MCF 10A (cell line): ENCODE measurements at regions not wholly inside any gene's neighbourhood (a gene's known extent, or its start where the extent isn't known, plus 50 kb on each side); places are given as distances from the start of the nearest gene placed in this dataset.

Experiments
- BruUV-seq: library from RNA; stranded (reverse); fragments of 400-500 nt; replicated peaks from 2 replicates; lab custom pipeline; 2021; lab: Mats Ljungman, UMichigan
- CTCF ChIA-PET: fragments of 300-600 bp; sonication (Branson Sonifier 250); formaldehyde crosslinking; extraction: SDS; loops from one replicate; lab custom pipeline; 2021; ENCODE audit warnings: antibody characterized with exemption, inconsistent platforms; lab: Yijun Ruan, JAX
- POLR2A ChIA-PET: fragments of 300-600, 350-650 bp; sonication (Branson Sonifier 250); formaldehyde crosslinking; extraction: SDS; loops from one replicate; lab custom pipeline; 2020; ENCODE audit warnings: antibody characterized with exemption, inconsistent platforms; lab: Yijun Ruan, JAX
- DNase-seq: peaks from one replicate; pipeline ENCODE4 v3.0.0-alpha.2; 2018; ENCODE audit not compliant: unreplicated experiment
- H3K27ac Mint-ChIP-seq: one replicate; pipeline ENCODE4 v1.8.0; 2022; ENCODE audit warnings: mild to moderate bottlenecking, low read depth, mixed read lengths; ENCODE audit not compliant: unreplicated experiment
- H3K27me3 Mint-ChIP-seq: one replicate; pipeline ENCODE4 v1.8.0; 2022; ENCODE audit warnings: mixed read lengths; ENCODE audit not compliant: insufficient read depth, unreplicated experiment
- H3K36me3 Mint-ChIP-seq: one replicate; pipeline ENCODE4 v1.8.0; 2022; ENCODE audit warnings: mild to moderate bottlenecking, moderate library complexity, mixed read lengths; ENCODE audit not compliant: insufficient read depth, unreplicated experiment
- H3K4me1 Mint-ChIP-seq: one replicate; pipeline ENCODE4 v1.8.0; 2022; ENCODE audit warnings: mixed read lengths; ENCODE audit not compliant: insufficient read depth, unreplicated experiment
- H3K4me3 Mint-ChIP-seq: one replicate; pipeline ENCODE4 v1.8.0; 2022; ENCODE audit warnings: mild to moderate bottlenecking, moderate library complexity, mixed read lengths; ENCODE audit not compliant: unreplicated experiment
- H3K9me3 Mint-ChIP-seq: one replicate; pipeline ENCODE4 v1.8.0; 2022; ENCODE audit warnings: mixed read lengths; ENCODE audit not compliant: unreplicated experiment
- CTCF ChIP-seq: fragments of 200-600 bp; IDR thresholded peaks from one replicate; pipeline ENCODE4 v1.8.0; 2022; ENCODE audit warnings: antibody characterized with exemption, mild to moderate bottlenecking; ENCODE audit not compliant: unreplicated experiment
- intact Hi-C: fragments of 100-400 bp; cut with micrococcal nuclease; formaldehyde crosslinking; loops from 2 replicates; pipeline ENCODE4 v1.14.1; 2022

GRCh38 chr3:59386165-59386564 lies 336.3 kb upstream of the CFAP20DC start:
- Mint-ChIP-seq H3K4me1 (peaks cover 7% of the 10 kb centered on the region), H3K9me3 (no peaks in the 10 kb centered on the region), H3K27ac (no peak overlapping the region), H3K4me3 (no peak overlapping the region), H3K27me3 (no peaks in the 10 kb centered on the region), H3K36me3 (no peaks in the 10 kb centered on the region)
- TF ChIP-seq CTCF = no peak
- BruUV-seq = no TSS peak
- ChIA-PET CTCF (no interaction called here), POLR2A (no interaction called here)
- intact Hi-C loops = no loop called here
- peak; percentile 33 for DNase-seq

GRCh38 chr3:59385547-59385946 lies 335.7 kb upstream of the CFAP20DC start:
- Mint-ChIP-seq H3K27me3 (no peaks in the 10 kb centered on the region), H3K27ac (no peak overlapping the region), H3K36me3 (no peaks in the 10 kb centered on the region), H3K4me3 (no peak overlapping the region), H3K9me3 (no peaks in the 10 kb centered on the region), H3K4me1 (peaks cover 7% of the 10 kb centered on the region)
- no peak for DNase-seq
- intact Hi-C loops = no loop called here
- TF ChIP-seq CTCF = no peak
- POLR2A ChIA-PET = no interaction called here
- no TSS peak for BruUV-seq
- CTCF ChIA-PET = no interaction called here

- no peak overlapping the region for H3K27ac Mint-ChIP-seq
- H3K4me1 Mint-ChIP-seq = no peaks in the 10 kb centered on the region
- DNase-seq = no peak
- BruUV-seq = no TSS peak
- TF ChIP-seq CTCF = no peak
- no peaks in the 10 kb centered on the region for H3K36me3 Mint-ChIP-seq
- no peaks in the 10 kb centered on the region for H3K9me3 Mint-ChIP-seq
- H3K4me3 Mint-ChIP-seq = no peak overlapping the region
- H3K27me3 Mint-ChIP-seq = no peaks in the 10 kb centered on the region
- POLR2A ChIA-PET = no interaction called here
- CTCF ChIA-PET = no interaction called here
- intact Hi-C loops = no loop called here
These were observed 331.5 kb upstream of the CFAP20DC start for GRCh38 chr3:59381282-59381681.

- BruUV-seq = no TSS peak
- CTCF ChIA-PET = no interaction called here
These were observed 330.3 kb upstream of the CFAP20DC start for GRCh38 chr3:59380146-59380545.

More at GRCh38 chr3:59380146-59380545, 330.3 kb upstream of the CFAP20DC start:
- no peaks in the 10 kb centered on the region for H3K36me3 Mint-ChIP-seq
- POLR2A ChIA-PET = no interaction called here
- H3K4me1 Mint-ChIP-seq = no peaks in the 10 kb centered on the region
- no peak overlapping the region for H3K4me3 Mint-ChIP-seq
- no peak for DNase-seq
- no peak overlapping the region for H3K27ac Mint-ChIP-seq
- no peaks in the 10 kb centered on the region for H3K27me3 Mint-ChIP-seq
- TF ChIP-seq CTCF = no peak
- intact Hi-C loops = no loop called here
- H3K9me3 Mint-ChIP-seq = no peaks in the 10 kb centered on the region
